HG02678 (cell line): ENCODE measurements at regions not wholly inside any gene's neighbourhood (a gene's known extent, or its start where the extent isn't known, plus 50 kb on each side); places are given as distances from the start of the nearest gene placed in this dataset.
A peak's percentile ranks its signal among the peaks of the same experiment; 100 is the strongest.

Source experiments
- ATAC-seq: cut with Tn5 transposase; IDR thresholded peaks from one replicate; pipeline ENCODE4 v1.9.1; 2021; ENCODE audit warnings: mild to moderate bottlenecking, moderate library complexity; ENCODE audit not compliant: unreplicated experiment

DNA sequence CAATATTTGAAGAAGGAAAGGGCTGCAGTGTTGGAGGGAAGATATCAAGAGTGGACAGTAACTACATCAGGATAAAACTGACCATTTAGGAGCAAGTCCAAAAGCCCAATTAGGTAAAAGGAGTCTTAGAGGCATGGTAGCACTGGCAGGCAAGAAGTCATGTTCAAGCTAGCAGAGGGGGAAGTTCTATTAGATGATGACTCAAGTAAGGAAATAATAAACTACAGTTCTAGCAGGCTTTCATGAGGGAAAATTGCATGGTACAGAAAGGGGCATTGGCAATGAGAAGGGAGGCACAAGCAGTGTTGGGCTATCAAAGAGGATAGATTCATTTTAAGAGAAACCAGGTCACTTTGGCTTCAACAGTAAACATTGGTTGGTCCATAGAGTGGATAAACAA, 156.1 kb upstream of the PTPRK start:
- ATAC-seq: no peak

DNA sequence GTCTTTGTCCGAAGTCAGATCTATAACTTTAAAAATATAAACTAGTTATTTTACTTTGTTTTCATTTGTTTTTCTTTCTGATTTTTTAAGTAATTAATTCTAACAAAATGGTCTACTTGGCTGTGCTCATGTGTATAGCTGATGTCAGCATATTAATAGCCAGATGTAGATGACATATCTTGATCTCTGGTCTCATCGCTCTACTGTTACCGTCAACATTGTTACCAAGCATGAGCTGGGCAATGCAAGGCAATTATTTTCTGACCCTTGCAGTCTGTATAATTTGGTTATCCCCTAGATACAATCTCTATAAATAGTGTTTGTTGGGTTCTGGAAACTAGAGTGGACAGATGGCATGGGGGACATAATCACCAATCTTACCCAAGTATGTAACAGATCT, 151.6 kb upstream of the PTPRK start:
- no peak for ATAC-seq

- ATAC-seq: no peak
Observed at GRCh38 chr6:128667339-128667858, 147.0 kb upstream of the PTPRK start.

DNA sequence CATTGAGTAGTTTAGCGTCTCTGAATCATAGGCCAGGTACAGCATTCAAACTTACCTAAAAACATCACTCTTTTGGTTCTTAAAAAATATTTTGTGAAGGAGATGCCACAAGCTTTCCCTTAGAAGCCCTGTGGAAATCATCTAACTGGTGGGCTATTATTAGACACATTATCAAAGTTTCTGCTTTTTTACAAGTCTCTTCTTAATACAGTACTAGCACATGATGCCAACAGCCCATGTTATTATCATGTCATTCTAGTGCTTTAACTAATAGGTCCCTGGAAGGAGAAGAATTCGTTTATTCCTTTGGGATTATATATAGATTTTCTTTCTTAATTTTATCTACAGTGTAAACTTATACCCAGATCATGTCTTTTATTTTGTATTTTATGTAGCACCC, 146.0 kb upstream of the PTPRK start:
- no peak for ATAC-seq

GRCh38 chr6:128663238-128663637, 142.8 kb upstream of the PTPRK start:
- ATAC-seq: peak; percentile 72

DNA sequence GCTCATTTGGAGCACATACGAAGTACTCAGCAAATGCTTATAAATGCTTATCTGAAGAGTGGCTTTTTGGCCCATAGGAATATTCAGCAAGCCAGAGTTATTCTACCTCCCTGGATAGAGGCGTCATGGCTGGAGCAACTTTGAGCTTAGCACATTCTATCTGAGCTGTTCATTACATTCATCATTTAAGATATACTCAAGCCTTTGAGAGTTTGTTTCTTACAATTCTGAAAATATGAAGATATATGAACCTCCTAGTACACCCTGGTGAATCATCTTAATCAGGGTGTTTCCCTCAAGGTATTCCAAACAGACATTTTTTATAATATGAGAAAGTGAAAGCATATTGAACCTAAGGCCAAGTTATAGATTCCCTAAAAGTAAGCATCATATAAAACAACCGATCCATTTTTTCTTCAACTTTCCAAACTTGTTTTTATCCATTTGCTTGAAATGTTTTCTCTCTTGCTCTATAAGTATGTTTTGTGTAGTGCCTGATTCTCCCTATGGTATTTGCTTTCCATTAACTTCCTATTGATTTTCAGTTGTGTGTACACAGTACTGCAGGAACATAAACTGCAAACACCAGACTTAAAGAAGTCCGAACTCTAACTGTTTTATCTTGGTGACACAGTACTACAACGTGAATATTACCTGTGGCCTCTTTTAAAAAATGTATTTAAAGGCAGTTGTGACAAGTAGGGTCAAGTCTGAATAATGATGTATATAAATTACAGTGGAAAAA, 139.7 kb upstream of the PTPRK start:
- no peak for ATAC-seq

DNA sequence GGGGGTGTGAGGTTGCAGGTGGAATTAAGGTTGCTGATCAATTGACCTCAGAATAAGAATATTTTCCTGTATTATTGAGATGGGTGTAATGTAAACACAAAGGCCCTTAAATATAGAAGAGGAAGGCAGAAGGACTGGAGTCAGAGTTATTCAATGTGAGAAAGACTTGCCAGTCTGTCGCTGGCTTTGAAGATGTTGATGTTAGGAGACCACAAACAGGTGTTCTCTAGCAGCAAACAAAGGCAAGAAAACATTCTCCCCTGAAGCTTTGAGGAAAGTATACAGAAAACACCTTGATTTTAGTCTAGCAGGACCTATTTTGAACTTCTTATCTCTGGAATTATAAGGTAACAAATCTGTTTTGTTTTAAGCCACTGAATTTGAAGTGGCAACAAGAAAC, 138.9 kb upstream of the PTPRK start:
- ATAC-seq: peak; percentile 30

GRCh38 chr6:128657181-128657580, 136.8 kb upstream of the PTPRK start:
- no peak for ATAC-seq

GRCh38 chr6:128655978-128656498, 135.6 kb upstream of the PTPRK start:
- ATAC-seq: peak; percentile 67

DNA sequence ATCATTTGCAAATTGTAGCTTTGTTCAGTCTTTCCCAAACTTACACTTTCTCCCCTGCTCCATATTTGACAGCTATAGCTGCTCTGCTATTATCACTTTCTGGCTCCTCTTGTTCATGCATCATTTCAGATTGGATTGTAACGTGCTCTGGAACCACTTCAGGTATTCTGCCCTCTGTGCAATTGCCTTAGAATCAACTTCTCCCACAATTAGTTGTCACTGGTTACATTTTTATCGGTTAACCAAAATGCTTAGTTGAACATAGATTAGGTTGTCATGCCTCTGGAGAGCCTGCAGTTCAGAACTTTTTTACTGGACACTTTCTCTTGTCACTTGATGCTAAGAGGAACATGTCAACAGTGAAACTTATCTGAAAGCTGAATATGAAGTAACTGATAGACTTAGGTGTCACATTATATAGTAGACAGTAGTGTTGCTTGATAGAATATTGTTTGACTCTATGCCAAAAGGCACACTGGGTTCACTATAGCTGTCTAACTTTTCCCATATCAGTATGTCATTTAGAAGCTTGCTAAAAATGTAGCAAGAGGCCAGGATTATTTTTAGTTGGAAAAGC, 127.7 kb upstream of the PTPRK start:
- ATAC-seq: no peak

- no peak for ATAC-seq
Observed at GRCh38 chr6:128642132-128642531, 121.7 kb upstream of the PTPRK start.

DNA sequence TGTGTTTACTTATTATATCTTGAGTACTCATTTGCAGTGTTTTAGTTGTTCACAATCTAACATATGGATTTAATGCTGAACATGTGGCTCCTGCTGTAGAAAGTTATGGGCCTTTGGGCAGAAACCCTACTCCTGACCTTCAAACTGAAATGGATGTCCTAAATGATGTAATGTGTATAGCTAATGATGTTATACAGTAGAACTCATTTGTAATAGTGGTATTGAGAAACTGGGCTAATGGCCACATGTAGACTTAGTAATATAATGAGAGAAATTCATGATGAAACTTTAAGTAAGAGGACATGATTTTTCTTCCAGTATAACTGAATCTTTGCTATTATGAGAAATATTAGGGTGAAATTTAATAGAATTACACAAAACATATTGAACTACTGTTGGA, 121.3 kb upstream of the PTPRK start:
- no peak for ATAC-seq

- no peak for ATAC-seq
Observed at GRCh38 chr6:128638817-128639216, 118.4 kb upstream of the PTPRK start.

DNA sequence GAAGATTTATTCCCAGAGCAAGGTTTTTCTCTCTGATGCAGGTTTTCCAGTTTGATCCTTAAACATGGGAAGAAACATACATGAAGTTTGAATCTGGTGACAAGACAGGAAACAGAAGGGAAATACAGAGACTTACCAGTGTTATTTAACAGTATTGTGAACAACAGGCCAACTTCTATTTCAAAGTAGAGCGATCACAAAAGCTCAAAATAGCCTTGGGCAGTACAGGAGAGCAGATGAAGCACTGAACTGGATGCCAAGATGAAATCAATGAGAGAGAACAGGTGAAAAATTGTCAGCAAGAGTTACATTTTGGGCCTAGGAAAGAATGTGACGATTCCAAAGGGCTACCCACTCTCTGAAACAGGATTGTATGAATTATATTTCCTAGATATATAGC, 114.8 kb upstream of the PTPRK start:
- no peak for ATAC-seq

DNA sequence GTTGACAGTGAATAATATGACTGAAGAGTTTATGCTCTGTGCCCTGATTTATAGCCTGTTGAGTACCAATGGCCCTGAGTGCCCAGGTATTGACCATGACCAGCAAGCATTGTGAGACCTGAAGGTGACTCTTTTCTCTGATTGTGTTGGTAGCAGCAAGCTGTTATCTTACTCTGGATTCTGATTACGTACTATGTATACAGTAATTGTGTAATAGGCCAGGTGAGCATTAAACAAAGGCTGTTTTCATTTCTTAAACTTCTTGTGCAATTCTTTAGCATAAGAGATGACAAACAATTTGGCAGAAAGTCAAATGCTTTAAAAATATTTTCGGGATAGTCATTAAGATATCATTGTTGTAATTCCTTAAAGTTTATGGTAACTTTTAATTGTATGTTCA, 111.7 kb upstream of the PTPRK start:
- no peak for ATAC-seq

- ATAC-seq: no peak
Observed at GRCh38 chr6:128631031-128631430, 110.6 kb upstream of the PTPRK start.

DNA sequence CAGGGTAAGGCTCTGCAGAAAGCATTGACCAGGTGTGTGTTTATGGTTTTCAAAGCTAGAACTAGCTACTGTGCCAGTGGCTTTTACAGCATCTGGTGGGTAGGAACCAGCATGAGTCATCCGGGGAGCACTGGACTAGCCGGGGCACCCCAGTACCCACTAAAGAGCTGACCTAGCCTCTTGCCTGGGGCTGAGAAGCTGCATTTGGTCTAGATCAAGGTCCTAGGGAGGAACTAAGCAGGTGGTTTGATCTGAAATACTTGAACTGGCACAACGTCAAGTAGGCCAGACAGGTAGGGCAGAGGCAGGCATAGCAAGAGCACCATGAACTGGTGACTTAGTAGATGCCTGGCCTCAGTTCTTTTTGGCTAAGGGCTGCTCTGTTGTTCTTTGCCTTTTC, 109.8 kb upstream of the PTPRK start:
- no peak for ATAC-seq

DNA sequence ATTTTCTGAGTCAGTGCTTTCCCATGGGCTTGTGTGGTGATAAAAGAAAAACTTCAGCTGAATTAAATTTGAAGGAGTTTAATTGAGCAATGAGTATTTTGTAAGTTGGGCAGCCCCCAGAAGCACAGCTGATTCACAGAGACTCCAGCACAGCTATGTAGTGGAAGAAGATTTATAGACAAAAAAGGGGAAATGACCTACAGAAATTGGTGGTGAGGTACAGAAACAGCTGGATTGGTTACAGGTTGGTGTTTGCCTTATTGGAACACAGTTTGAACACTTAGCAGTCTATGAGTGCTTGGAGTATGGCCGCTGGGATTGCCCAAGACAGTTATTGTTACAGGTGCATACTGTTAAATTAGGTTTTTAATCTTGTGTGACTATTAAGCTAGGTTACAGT, 96.9 kb upstream of the PTPRK start:
- no peak for ATAC-seq

DNA sequence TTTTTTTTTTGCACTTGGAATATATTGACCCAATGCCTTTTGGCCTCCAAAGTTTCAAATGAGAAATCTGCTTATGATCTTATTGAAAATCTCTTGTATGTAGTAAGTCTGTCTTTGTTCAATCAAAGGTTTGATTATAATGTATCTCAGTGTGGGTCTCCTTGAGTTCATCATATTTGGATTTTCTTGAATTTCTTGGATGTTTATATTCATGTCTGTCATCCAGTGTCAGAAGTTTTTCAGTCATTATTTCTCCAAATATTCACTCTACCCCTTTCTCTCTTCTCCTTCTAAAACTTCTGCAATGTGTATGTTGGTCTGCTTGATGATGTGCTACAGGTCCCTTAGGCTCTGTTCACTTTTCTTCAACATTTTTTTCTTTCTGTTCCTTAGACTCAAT, 95.9 kb upstream of the PTPRK start:
- no peak for ATAC-seq

DNA sequence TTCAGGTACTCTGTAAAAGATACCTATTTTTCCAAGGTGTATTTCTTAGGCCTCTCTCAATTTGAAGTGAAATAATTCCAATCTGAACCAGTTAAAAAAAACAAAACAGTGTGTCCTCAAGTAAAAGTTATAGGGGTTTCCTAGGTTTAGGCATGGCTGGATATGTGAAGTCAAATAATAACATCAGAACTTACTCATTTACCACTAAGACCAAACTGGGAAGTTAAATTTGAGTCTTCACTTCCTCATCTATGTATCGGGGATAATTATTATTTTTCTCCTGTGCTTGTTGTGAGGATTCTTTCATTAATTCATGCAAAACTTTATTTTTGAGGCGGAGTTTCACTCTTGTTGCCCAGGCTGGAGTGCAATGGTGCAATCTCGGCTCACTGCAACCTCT, 86.2 kb upstream of the PTPRK start:
- ATAC-seq: peak; percentile 69

DNA sequence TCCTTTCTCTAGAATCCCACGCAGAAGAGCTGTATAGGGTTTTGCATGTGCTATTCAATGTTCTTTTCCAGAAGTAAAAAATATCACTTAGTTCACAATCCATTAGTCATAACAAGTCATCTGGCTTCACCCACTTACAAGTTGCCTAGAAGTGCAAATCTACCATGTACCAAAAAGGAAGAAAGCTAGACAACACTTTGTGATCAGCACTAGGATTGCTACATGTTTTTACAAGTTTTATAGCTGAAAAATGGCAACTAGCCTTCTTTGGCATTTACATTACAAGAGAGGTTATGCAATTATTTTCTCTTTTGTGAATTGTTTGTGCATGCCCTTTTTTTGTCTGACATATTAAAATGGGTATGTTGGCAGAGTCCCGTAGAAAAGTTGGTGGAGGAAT, 85.6 kb upstream of the PTPRK start:
- no peak for ATAC-seq

- no peak for ATAC-seq
Observed at GRCh38 chr6:128601060-128601459, 80.7 kb upstream of the PTPRK start.
